Fibroblast of lung (primary cell): ENCODE measurements at regions not wholly inside any gene's neighbourhood (a gene's known extent, or its start where the extent isn't known, plus 50 kb on each side); places are given as distances from the start of the nearest gene placed in this dataset.

Experiments
- DNase-seq, 2 donors: peaks; one replicate each; pipeline versions ENCODE4 v3.0.0 to v3.0.0-alpha.2; 2010; ENCODE audit warnings: low read depth in 2 of 2
- H2AFZ ChIP-seq: 2 replicates; pipeline ENCODE4 v1.5.1; 2012; ENCODE audit warnings: low read length, control low read depth, inconsistent platforms
- H3K27ac ChIP-seq: 2 replicates; pipeline ENCODE4 v1.5.1; 2011; ENCODE audit warnings: low read length, control low read depth; ENCODE audit not compliant: insufficient read depth
- H3K27me3 ChIP-seq: 2 replicates; pipeline ENCODE4 v1.5.1; 2011; ENCODE audit warnings: mild to moderate bottlenecking, low read length; ENCODE audit not compliant: control insufficient read depth, insufficient read depth
- H3K36me3 ChIP-seq: 2 replicates; pipeline ENCODE4 v1.5.1; 2011; ENCODE audit warnings: low read length; ENCODE audit not compliant: control insufficient read depth, insufficient read depth
- H3K4me1 ChIP-seq: 2 replicates; pipeline ENCODE4 v1.5.1; 2011; ENCODE audit warnings: low read length; ENCODE audit not compliant: control insufficient read depth, insufficient read depth; ENCODE audit errors: extremely low read depth
- H3K4me2 ChIP-seq: 2 replicates; pipeline ENCODE4 v1.5.1; 2011; ENCODE audit warnings: low read length, control low read depth; ENCODE audit not compliant: insufficient read depth; ENCODE audit errors: extremely low read depth
- H3K4me3 ChIP-seq, 4 experiments: fragments of 200-600 bp in 1 of 4; sonication (generic) in 1 of 4; replicated peaks in 1 of 4; 2 replicates each; pipeline ENCODE4 v1.5.1; 2011 to 2016; ENCODE audit warnings: low read length in 4 of 4, low read depth in 3 of 4, mild to moderate bottlenecking in 3 of 4, control low read depth in 2 of 4, inconsistent platforms in 1 of 4, mixed read lengths in 1 of 4; ENCODE audit not compliant: insufficient read depth in 1 of 4; ENCODE audit errors: control extremely low read depth in 1 of 4
- H3K79me2 ChIP-seq: 2 replicates; pipeline ENCODE4 v1.5.1; 2012; ENCODE audit warnings: mild to moderate bottlenecking, low read length, inconsistent platforms; ENCODE audit not compliant: control insufficient read depth, insufficient read depth
- H3K9ac ChIP-seq: 2 replicates; pipeline ENCODE4 v1.5.1; 2011; ENCODE audit warnings: mild to moderate bottlenecking, low read length, control low read depth; ENCODE audit not compliant: insufficient read depth
- H3K9me3 ChIP-seq: 2 replicates; pipeline ENCODE4 v1.5.1; 2012; ENCODE audit warnings: low read depth, low read length; ENCODE audit not compliant: control insufficient read depth, insufficient read depth
- H4K20me1 ChIP-seq: 2 replicates; pipeline ENCODE4 v1.5.1; 2011; ENCODE audit warnings: low read length; ENCODE audit not compliant: control insufficient read depth, insufficient read depth; ENCODE audit errors: extremely low read depth
- EZH2 ChIP-seq: IDR thresholded peaks from 2 replicates; pipeline ENCODE4 v1.5.1; 2012; ENCODE audit warnings: low read length, control low read depth, mild to moderate bottlenecking; ENCODE audit errors: missing control alignments
- TF ChIP-seq, protein P1 (sequence below), 2 donors: IDR thresholded peaks in 1 of 2; conservative IDR thresholded peaks in 1 of 2; 1 replicate in 1 of 2; 2 replicates in 1 of 2; pipeline ENCODE4 v1.5.1; 2011 to 2012; ENCODE audit warnings: low read length in 2 of 2, control low read depth in 1 of 2, inconsistent platforms in 1 of 2, low read depth in 1 of 2, mild to moderate bottlenecking in 1 of 2

DNA sequence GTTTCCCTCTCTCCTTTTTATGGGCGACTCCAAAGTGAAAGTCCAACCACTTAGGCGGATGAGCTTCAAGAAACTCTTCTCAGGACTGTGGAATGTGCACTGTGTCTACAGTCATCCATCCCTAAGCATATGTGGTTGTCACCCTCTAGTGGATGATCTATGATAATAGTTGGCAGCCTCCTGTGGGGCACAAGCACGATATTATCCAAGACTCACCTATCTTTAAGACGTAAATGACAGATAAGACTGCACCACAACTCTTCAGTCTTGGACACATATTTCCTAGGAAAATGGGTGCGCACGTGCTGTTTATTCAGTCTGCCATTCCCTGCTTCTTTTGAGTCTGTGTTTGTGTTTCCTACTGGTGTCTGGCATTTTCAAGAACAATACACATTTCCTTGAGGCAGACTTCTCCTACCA lies 145.5 kb upstream of the CTAGE1 start:
- no peak overlapping the region for H2AFZ ChIP-seq

DNA sequence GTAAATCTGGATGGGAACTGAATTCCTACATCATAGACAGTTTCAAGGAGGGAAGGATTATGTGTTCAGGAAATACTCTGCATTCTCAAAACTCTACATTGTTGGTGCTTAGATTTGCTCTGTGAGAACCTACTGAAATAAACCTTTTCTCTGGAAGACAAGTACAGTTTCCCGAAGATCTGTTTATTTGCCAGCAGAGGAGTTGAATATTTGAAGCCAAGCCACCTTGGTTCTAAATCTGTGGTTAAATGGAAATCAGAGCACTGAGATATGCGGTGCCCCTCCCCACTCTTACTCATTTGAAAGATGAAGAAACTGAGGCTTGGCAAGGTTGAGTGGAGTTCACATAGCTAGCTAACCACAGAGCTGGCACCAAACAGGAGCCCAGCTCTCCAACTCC lies 146.3 kb upstream of the CTAGE1 start:
- Histone ChIP-seq H3K79me2 (no peaks in the 10 kb centered on the region), H3K4me2 (no peak overlapping the region), H3K4me1 (no peaks in the 10 kb centered on the region), H3K4me3 (no peak overlapping the region), H3K9me3 (no peaks in the 10 kb centered on the region), H4K20me1 (no peaks in the 10 kb centered on the region), H3K27me3 (no peaks in the 10 kb centered on the region), H3K27ac (no peak overlapping the region), H3K9ac (no peak overlapping the region), H2AFZ (no peak overlapping the region), H3K36me3 (no peaks in the 10 kb centered on the region)
- no peak for TF ChIP-seq EZH2
- TF ChIP-seq, protein P1, sequence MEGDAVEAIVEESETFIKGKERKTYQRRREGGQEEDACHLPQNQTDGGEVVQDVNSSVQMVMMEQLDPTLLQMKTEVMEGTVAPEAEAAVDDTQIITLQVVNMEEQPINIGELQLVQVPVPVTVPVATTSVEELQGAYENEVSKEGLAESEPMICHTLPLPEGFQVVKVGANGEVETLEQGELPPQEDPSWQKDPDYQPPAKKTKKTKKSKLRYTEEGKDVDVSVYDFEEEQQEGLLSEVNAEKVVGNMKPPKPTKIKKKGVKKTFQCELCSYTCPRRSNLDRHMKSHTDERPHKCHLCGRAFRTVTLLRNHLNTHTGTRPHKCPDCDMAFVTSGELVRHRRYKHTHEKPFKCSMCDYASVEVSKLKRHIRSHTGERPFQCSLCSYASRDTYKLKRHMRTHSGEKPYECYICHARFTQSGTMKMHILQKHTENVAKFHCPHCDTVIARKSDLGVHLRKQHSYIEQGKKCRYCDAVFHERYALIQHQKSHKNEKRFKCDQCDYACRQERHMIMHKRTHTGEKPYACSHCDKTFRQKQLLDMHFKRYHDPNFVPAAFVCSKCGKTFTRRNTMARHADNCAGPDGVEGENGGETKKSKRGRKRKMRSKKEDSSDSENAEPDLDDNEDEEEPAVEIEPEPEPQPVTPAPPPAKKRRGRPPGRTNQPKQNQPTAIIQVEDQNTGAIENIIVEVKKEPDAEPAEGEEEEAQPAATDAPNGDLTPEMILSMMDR (conservative IDR thresholded peaks at IDR 0.05 in 1 of 2, IDR thresholded peaks at IDR 0.05 in 1 of 2; ENCODE audit: low read depth in 1 of 2, low read length in 2 of 2) = no peak
- peak in 1 of 2 donors; percentile 98 for DNase-seq

More for the DNA sequence above, 145.5 kb upstream of the CTAGE1 start:
- peak overlapping the region in 1 of 4 experiments; percentile 3 for H3K4me3 ChIP-seq
- no peaks in the 10 kb centered on the region for H3K4me1 ChIP-seq
- no peak overlapping the region for H3K27ac ChIP-seq
- peak overlapping the region; percentile 63 for H3K4me2 ChIP-seq
- peak; percentile 94 to 95 for DNase-seq
- H3K9me3 ChIP-seq = no peaks in the 10 kb centered on the region
- no peaks in the 10 kb centered on the region for H3K79me2 ChIP-seq
- no peaks in the 10 kb centered on the region for H4K20me1 ChIP-seq
- no peak overlapping the region for H3K9ac ChIP-seq
- H3K27me3 ChIP-seq = no peaks in the 10 kb centered on the region
- no peaks in the 10 kb centered on the region for H3K36me3 ChIP-seq
- no peak for TF ChIP-seq EZH2
- TF ChIP-seq, protein P1 (conservative IDR thresholded peaks at IDR 0.05 in 1 of 2, IDR thresholded peaks at IDR 0.05 in 1 of 2; ENCODE audit: low read depth in 1 of 2, low read length in 2 of 2) = peak; percentile 70 to 78

DNA sequence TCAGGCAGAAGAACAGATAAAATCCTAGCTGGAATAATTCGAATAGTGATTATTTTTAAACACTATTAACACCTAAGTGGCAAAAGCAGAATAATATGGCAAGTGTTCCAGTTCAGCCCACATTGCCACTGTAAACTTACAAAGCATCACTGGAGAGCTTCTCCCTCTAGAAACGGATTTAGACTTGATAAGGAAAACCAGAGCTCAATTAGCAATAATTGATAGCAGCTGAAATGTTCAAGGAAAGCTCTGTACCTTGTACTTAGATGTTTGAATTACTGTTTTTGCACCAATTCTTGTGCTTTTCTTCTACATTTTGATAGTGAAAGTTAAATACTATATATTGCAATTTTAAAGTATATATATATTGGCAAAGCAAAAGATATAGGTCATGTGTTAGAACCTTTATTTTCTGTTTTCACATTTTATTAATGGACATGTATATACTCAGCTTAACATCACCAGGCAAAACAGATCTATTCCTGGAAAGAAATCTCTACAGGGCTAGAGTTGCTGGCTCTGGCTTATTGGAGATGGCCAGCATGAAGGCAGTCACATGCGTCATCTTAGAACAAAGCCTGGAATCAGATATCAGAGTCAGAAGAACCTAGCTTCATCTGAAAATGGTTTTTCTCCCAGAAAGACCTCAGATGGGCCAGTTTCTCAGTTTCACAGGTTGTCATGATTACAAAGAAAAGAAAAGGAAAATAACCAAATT lies 149.1 kb upstream of the CTAGE1 start:
- Histone ChIP-seq H3K27ac (no peak overlapping the region), H3K9ac (no peak overlapping the region), H3K4me3 (no peak overlapping the region), H3K4me2 (no peak overlapping the region), H3K36me3 (no peaks in the 10 kb centered on the region), H3K79me2 (no peaks in the 10 kb centered on the region), H4K20me1 (no peaks in the 10 kb centered on the region), H3K27me3 (no peaks in the 10 kb centered on the region), H3K4me1 (no peaks in the 10 kb centered on the region), H2AFZ (no peak overlapping the region), H3K9me3 (no peaks in the 10 kb centered on the region)
- TF ChIP-seq EZH2 = no peak
- TF ChIP-seq, protein P1 (conservative IDR thresholded peaks at IDR 0.05 in 1 of 2, IDR thresholded peaks at IDR 0.05 in 1 of 2; ENCODE audit: low read depth in 1 of 2, low read length in 2 of 2) = no peak
- DNase-seq = no peak
